ENCODE measurements at regions not wholly inside any gene's neighbourhood (a gene's known extent, or its start where the extent isn't known, plus 50 kb on each side); places are given as distances from the start of the nearest gene placed in this dataset.

- intact Hi-C loops (cut with DNase I) = no loop called here
- H3K4me1 ChIP-seq = peaks cover 0 to 12% (median 5%) of the 10 kb centered on the region in 3 donors
- no peaks in the 10 kb centered on the region for H3K27me3 ChIP-seq
- no peak for DNase-seq
- TF ChIP-seq POLR2A (IDR thresholded peaks at IDR 0.05) (no peak), CTCF (IDR thresholded peaks at IDR 0.05) (no peak)
- 80 to 100% methylated on average over 1 of the region's 1 CpG for WGBS, 2 donors
- no peaks in the 10 kb centered on the region for H3K36me3 ChIP-seq
- H3K4me3 ChIP-seq = no peak overlapping the region
- H3K9me3 ChIP-seq = no peaks in the 10 kb centered on the region
- H3K27ac ChIP-seq = no peak overlapping the region
Observed at GRCh38 chr11:110371084-110371483, 58.7 kb upstream of the FDX1 start.

- H3K27ac ChIP-seq = peak overlapping the region in 2 of 4 donors; percentile 39 to 59
- WGBS, 2 donors = 58 to 65% methylated on average over 5 of the region's 5 CpGs
- H3K27me3 ChIP-seq = no peaks in the 10 kb centered on the region
- TF ChIP-seq POLR2A (IDR thresholded peaks at IDR 0.05) = no peak
- no peaks in the 10 kb centered on the region for H3K9me3 ChIP-seq
- no peaks in the 10 kb centered on the region for H3K36me3 ChIP-seq
- H3K4me3 ChIP-seq = no peak overlapping the region
- intact Hi-C loops (cut with DNase I) = no loop called here
- DNase-seq = no peak
- peaks cover 0 to 21% (median 13%) of the 10 kb centered on the region in 3 donors for H3K4me1 ChIP-seq
Observed at GRCh38 chr11:110373051-110373702, 56.6 kb upstream of the FDX1 start.

- Histone ChIP-seq H3K27ac (no peak overlapping the region), H3K4me3 (no peak overlapping the region), H3K4me1 (peaks cover 0 to 21% (median 13%) of the 10 kb centered on the region in 3 donors), H3K36me3 (no peaks in the 10 kb centered on the region), H3K27me3 (no peaks in the 10 kb centered on the region), H3K9me3 (no peaks in the 10 kb centered on the region)
- no peak for DNase-seq
- intact Hi-C loops (cut with DNase I) = loop anchor here (5.0 kb wide), 1 partner anchor 428 kb away; no protein-coding TSS in a partner anchor
- TF ChIP-seq POLR2A (IDR thresholded peaks at IDR 0.05) (no peak), CTCF (IDR thresholded peaks at IDR 0.05) (no peak)
Observed at GRCh38 chr11:110374921-110375320, 54.8 kb upstream of the FDX1 start.

- no peaks in the 10 kb centered on the region for H3K27me3 ChIP-seq
- TF ChIP-seq CTCF (IDR thresholded peaks at IDR 0.05) (no peak), POLR2A (IDR thresholded peaks at IDR 0.05) (no peak)
- H3K36me3 ChIP-seq = no peaks in the 10 kb centered on the region
- H3K4me1 ChIP-seq = peaks cover 0 to 21% (median 13%) of the 10 kb centered on the region in 3 donors
- H3K9me3 ChIP-seq = no peaks in the 10 kb centered on the region
- H3K4me3 ChIP-seq = no peak overlapping the region
- no peak for DNase-seq
- intact Hi-C loops (cut with DNase I) = loop anchor here (5.0 kb wide), 1 partner anchor 428 kb away; no protein-coding TSS in a partner anchor
- H3K27ac ChIP-seq = no peak overlapping the region
Observed at GRCh38 chr11:110375351-110375750, 54.4 kb upstream of the FDX1 start.

GRCh38 chr11:110376021-110376420 lies 53.7 kb upstream of the FDX1 start:
- no peaks in the 10 kb centered on the region for H3K9me3 ChIP-seq
- no peak overlapping the region for H3K27ac ChIP-seq
- intact Hi-C loops (cut with DNase I) = loop anchor here (5.0 kb wide), 1 partner anchor 429 kb away; no protein-coding TSS in a partner anchor
- H3K4me1 ChIP-seq = peaks cover 0 to 21% (median 13%) of the 10 kb centered on the region in 3 donors
- no peak for DNase-seq
- H3K4me3 ChIP-seq = no peak overlapping the region
- no peaks in the 10 kb centered on the region for H3K27me3 ChIP-seq
- TF ChIP-seq POLR2A (IDR thresholded peaks at IDR 0.05) (no peak), CTCF (IDR thresholded peaks at IDR 0.05) (no peak)
- H3K36me3 ChIP-seq = no peaks in the 10 kb centered on the region
- 46 to 100% methylated on average over 1 of the region's 1 CpG for WGBS, 2 donors
